ENCODE measurements at regions not wholly inside any gene's neighbourhood (a gene's known extent, or its start where the extent isn't known, plus 50 kb on each side); places are given as distances from the start of the nearest gene placed in this dataset.

GRCh38 chr12:19833775-19834501, 394.6 kb downstream of the AEBP2 start:
- Histone ChIP-seq H3K27me3 (replicated peaks; ENCODE audit: control insufficient read depth, insufficient read depth, low read length) (no peaks in the 10 kb centered on the region), H3K4me1 (ENCODE audit: control insufficient read depth, insufficient read depth, low read length) (peaks cover 9% of the 10 kb centered on the region), H3K36me3 (ENCODE audit: control insufficient read depth, insufficient read depth, low read length, severe bottlenecking) (no peaks in the 10 kb centered on the region), H3K9ac (ENCODE audit: low read length) (no peak overlapping the region), H3K9me3 (ENCODE audit: control insufficient read depth, low read length) (no peaks in the 10 kb centered on the region), H3K4me3 (ENCODE audit: low read length) (no peak overlapping the region)
- DNase-seq (ENCODE audit: low read depth), result peak; percentile 67

GRCh38 chr12:19834592-19834991, 395.3 kb downstream of the AEBP2 start:
- Histone ChIP-seq H3K4me1 (ENCODE audit: control insufficient read depth, insufficient read depth, low read length) (peaks cover 9% of the 10 kb centered on the region), H3K9me3 (ENCODE audit: control insufficient read depth, low read length) (no peaks in the 10 kb centered on the region), H3K36me3 (ENCODE audit: control insufficient read depth, insufficient read depth, low read length, severe bottlenecking) (no peaks in the 10 kb centered on the region), H3K4me3 (ENCODE audit: low read length) (no peak overlapping the region), H3K27me3 (replicated peaks; ENCODE audit: control insufficient read depth, insufficient read depth, low read length) (no peaks in the 10 kb centered on the region), H3K9ac (ENCODE audit: low read length) (no peak overlapping the region)
- peak; percentile 44 for DNase-seq (ENCODE audit: low read depth)

- Histone ChIP-seq H3K4me3 (ENCODE audit: low read length) (no peak overlapping the region), H3K9me3 (ENCODE audit: control insufficient read depth, low read length) (no peaks in the 10 kb centered on the region), H3K36me3 (ENCODE audit: control insufficient read depth, insufficient read depth, low read length, severe bottlenecking) (no peaks in the 10 kb centered on the region), H3K4me1 (ENCODE audit: control insufficient read depth, insufficient read depth, low read length) (peaks cover 9% of the 10 kb centered on the region), H3K9ac (ENCODE audit: low read length) (no peak overlapping the region), H3K27me3 (replicated peaks; ENCODE audit: control insufficient read depth, insufficient read depth, low read length) (no peaks in the 10 kb centered on the region)
- DNase-seq (ENCODE audit: low read depth), result no peak
These were observed 396.8 kb downstream of the AEBP2 start for GRCh38 chr12:19836056-19836455.

GRCh38 chr12:19836456-19836855, 397.2 kb downstream of the AEBP2 start:
- no peaks in the 10 kb centered on the region for H3K36me3 ChIP-seq (ENCODE audit: control insufficient read depth, insufficient read depth, low read length, severe bottlenecking)
- no peaks in the 10 kb centered on the region for H3K27me3 ChIP-seq (replicated peaks; ENCODE audit: control insufficient read depth, insufficient read depth, low read length)
- H3K9me3 ChIP-seq (ENCODE audit: control insufficient read depth, low read length), result no peaks in the 10 kb centered on the region
- peaks cover 13% of the 10 kb centered on the region for H3K4me1 ChIP-seq (ENCODE audit: control insufficient read depth, insufficient read depth, low read length)
- no peak overlapping the region for H3K9ac ChIP-seq (ENCODE audit: low read length)
- DNase-seq (ENCODE audit: low read depth), result no peak
- no peak overlapping the region for H3K4me3 ChIP-seq (ENCODE audit: low read length)

- Histone ChIP-seq H3K27me3 (replicated peaks; ENCODE audit: control insufficient read depth, insufficient read depth, low read length) (no peaks in the 10 kb centered on the region), H3K9me3 (ENCODE audit: control insufficient read depth, low read length) (no peaks in the 10 kb centered on the region), H3K4me1 (ENCODE audit: control insufficient read depth, insufficient read depth, low read length) (peaks cover 22% of the 10 kb centered on the region), H3K9ac (ENCODE audit: low read length) (no peak overlapping the region), H3K4me3 (ENCODE audit: low read length) (no peak overlapping the region), H3K36me3 (ENCODE audit: control insufficient read depth, insufficient read depth, low read length, severe bottlenecking) (no peaks in the 10 kb centered on the region)
- no peak for DNase-seq (ENCODE audit: low read depth)
These were observed 398.3 kb downstream of the AEBP2 start for GRCh38 chr12:19837543-19837942.

- H3K27me3 ChIP-seq (replicated peaks; ENCODE audit: control insufficient read depth, insufficient read depth, low read length), result no peaks in the 10 kb centered on the region
- H3K4me3 ChIP-seq (ENCODE audit: low read length), result no peak overlapping the region
- H3K9me3 ChIP-seq (ENCODE audit: control insufficient read depth, low read length), result no peaks in the 10 kb centered on the region
- DNase-seq (ENCODE audit: low read depth), result peak; percentile 13
- peaks cover 20% of the 10 kb centered on the region for H3K4me1 ChIP-seq (ENCODE audit: control insufficient read depth, insufficient read depth, low read length)
- H3K9ac ChIP-seq (ENCODE audit: low read length), result no peak overlapping the region
- no peaks in the 10 kb centered on the region for H3K36me3 ChIP-seq (ENCODE audit: control insufficient read depth, insufficient read depth, low read length, severe bottlenecking)
These were observed 402.2 kb downstream of the AEBP2 start for GRCh38 chr12:19841451-19841850.

- H3K4me3 ChIP-seq (ENCODE audit: low read length), result peak overlapping the region; percentile 66
- DNase-seq (ENCODE audit: low read depth), result no peak
- H3K9ac ChIP-seq (ENCODE audit: low read length), result peak overlapping the region; percentile 39
These were observed 402.8 kb downstream of the AEBP2 start for GRCh38 chr12:19842116-19842515.

GRCh38 chr12:19844224-19844623, 404.9 kb downstream of the AEBP2 start:
- Histone ChIP-seq H3K27me3 (replicated peaks; ENCODE audit: control insufficient read depth, insufficient read depth, low read length) (no peaks in the 10 kb centered on the region), H3K9me3 (ENCODE audit: control insufficient read depth, low read length) (peaks cover 5% of the 10 kb centered on the region), H3K4me3 (ENCODE audit: low read length) (no peak overlapping the region), H3K4me1 (ENCODE audit: control insufficient read depth, insufficient read depth, low read length) (peaks cover 42% of the 10 kb centered on the region), H3K9ac (ENCODE audit: low read length) (no peak overlapping the region), H3K36me3 (ENCODE audit: control insufficient read depth, insufficient read depth, low read length, severe bottlenecking) (no peaks in the 10 kb centered on the region)
- no peak for DNase-seq (ENCODE audit: low read depth)

More at GRCh38 chr12:19842116-19842515, 402.8 kb downstream of the AEBP2 start:
- Histone ChIP-seq H3K9me3 (ENCODE audit: control insufficient read depth, low read length) (no peaks in the 10 kb centered on the region), H3K36me3 (ENCODE audit: control insufficient read depth, insufficient read depth, low read length, severe bottlenecking) (no peaks in the 10 kb centered on the region), H3K27me3 (replicated peaks; ENCODE audit: control insufficient read depth, insufficient read depth, low read length) (no peaks in the 10 kb centered on the region), H3K4me1 (ENCODE audit: control insufficient read depth, insufficient read depth, low read length) (peaks cover 27% of the 10 kb centered on the region)

GRCh38 chr12:19846574-19846973, 407.3 kb downstream of the AEBP2 start:
- Histone ChIP-seq H3K4me3 (ENCODE audit: low read length) (peak overlapping the region; percentile 49), H3K4me1 (ENCODE audit: control insufficient read depth, insufficient read depth, low read length) (peaks cover 36% of the 10 kb centered on the region), H3K36me3 (ENCODE audit: control insufficient read depth, insufficient read depth, low read length, severe bottlenecking) (no peaks in the 10 kb centered on the region), H3K9me3 (ENCODE audit: control insufficient read depth, low read length) (peaks cover 15% of the 10 kb centered on the region), H3K27me3 (replicated peaks; ENCODE audit: control insufficient read depth, insufficient read depth, low read length) (no peaks in the 10 kb centered on the region), H3K9ac (ENCODE audit: low read length) (peak overlapping the region; percentile 45)
- peak; percentile 68 for DNase-seq (ENCODE audit: low read depth)

GRCh38 chr12:19847294-19848059, 408.2 kb downstream of the AEBP2 start:
- H3K9ac ChIP-seq (ENCODE audit: low read length), result peak overlapping the region; percentile 45
- DNase-seq (ENCODE audit: low read depth), result peak; percentile 29
- H3K4me1 ChIP-seq (ENCODE audit: control insufficient read depth, insufficient read depth, low read length), result peaks cover 29% of the 10 kb centered on the region
- no peaks in the 10 kb centered on the region for H3K36me3 ChIP-seq (ENCODE audit: control insufficient read depth, insufficient read depth, low read length, severe bottlenecking)
- peaks cover 15% of the 10 kb centered on the region for H3K9me3 ChIP-seq (ENCODE audit: control insufficient read depth, low read length)
- H3K4me3 ChIP-seq (ENCODE audit: low read length), result peak overlapping the region; percentile 49
- H3K27me3 ChIP-seq (replicated peaks; ENCODE audit: control insufficient read depth, insufficient read depth, low read length), result no peaks in the 10 kb centered on the region

GRCh38 chr12:19848421-19848820, 409.1 kb downstream of the AEBP2 start:
- Histone ChIP-seq H3K36me3 (ENCODE audit: control insufficient read depth, insufficient read depth, low read length, severe bottlenecking) (no peaks in the 10 kb centered on the region), H3K4me3 (ENCODE audit: low read length) (no peak overlapping the region), H3K27me3 (replicated peaks; ENCODE audit: control insufficient read depth, insufficient read depth, low read length) (no peaks in the 10 kb centered on the region), H3K4me1 (ENCODE audit: control insufficient read depth, insufficient read depth, low read length) (peaks cover 24% of the 10 kb centered on the region), H3K9ac (ENCODE audit: low read length) (no peak overlapping the region), H3K9me3 (ENCODE audit: control insufficient read depth, low read length) (peaks cover 15% of the 10 kb centered on the region)
- no peak for DNase-seq (ENCODE audit: low read depth)
